Smooth muscle cell (in vitro differentiated cells): ENCODE measurements at regions not wholly inside any gene's neighbourhood (a gene's known extent, or its start where the extent isn't known, plus 50 kb on each side); places are given as distances from the start of the nearest gene placed in this dataset.

Experiments used
- DNase-seq: peaks from one replicate; lab custom pipeline; 2025; ENCODE audit not compliant: unreplicated experiment; lab: John Stamatoyannopoulos, UW
- H2AFZ ChIP-seq: fragments of 200-600 bp; sonication (generic); 2 replicates; pipeline ENCODE4 v1.6.0; 2016; ENCODE audit warnings: antibody characterized with exemption, low read depth, mild to moderate bottlenecking
- H3F3A ChIP-seq: fragments of 200-600 bp; sonication (generic); 2 replicates; pipeline ENCODE4 v1.6.0; 2017; ENCODE audit warnings: antibody characterized with exemption, low read depth
- H3K27ac ChIP-seq: fragments of 200-600 bp; sonication (generic); 2 replicates; pipeline ENCODE4 v1.5.1; 2016; ENCODE audit warnings: low read depth, mild to moderate bottlenecking
- H3K27me3 ChIP-seq: fragments of 200-600 bp; sonication (generic); 2 replicates; pipeline ENCODE4 v1.6.1; 2016; ENCODE audit warnings: low read depth, mild to moderate bottlenecking
- H3K36me3 ChIP-seq: fragments of 200-600 bp; sonication (generic); 2 replicates; pipeline ENCODE4 v1.5.1; 2016; ENCODE audit warnings: low read depth
- H3K4me1 ChIP-seq: fragments of 200-600 bp; sonication (generic); 2 replicates; pipeline ENCODE4 v1.5.1; 2016; ENCODE audit warnings: low read depth
- H3K4me2 ChIP-seq: fragments of 200-600 bp; sonication (generic); 2 replicates; pipeline ENCODE4 v1.6.0; 2016; ENCODE audit warnings: mild to moderate bottlenecking
- H3K4me3 ChIP-seq: fragments of 200-600 bp; sonication (generic); 2 replicates; pipeline ENCODE4 v1.5.1; 2016; ENCODE audit warnings: mild to moderate bottlenecking
- H3K79me2 ChIP-seq: fragments of 200-600 bp; sonication (generic); 2 replicates; pipeline ENCODE4 v1.6.0; 2016; ENCODE audit warnings: low read depth, mild to moderate bottlenecking
- H3K9ac ChIP-seq: fragments of 200-600 bp; sonication (generic); 2 replicates; pipeline ENCODE4 v1.6.0; 2016; ENCODE audit warnings: low read depth
- H3K9me3 ChIP-seq: fragments of 200-600 bp; sonication (generic); replicated peaks from 2 replicates; pipeline ENCODE4 v1.5.1; 2016; ENCODE audit warnings: low read depth
- H4K20me1 ChIP-seq: fragments of 200-600 bp; sonication (generic); 2 replicates; pipeline ENCODE4 v1.6.0; 2016; ENCODE audit warnings: low read depth
- CTCF ChIP-seq: fragments of 200-600 bp; sonication (generic); IDR thresholded peaks from 2 replicates; pipeline ENCODE4 v1.5.1; 2017; ENCODE audit warnings: borderline replicate concordance, mild to moderate bottlenecking, antibody characterized with exemption; ENCODE audit not compliant: insufficient read depth, poor library complexity, severe bottlenecking
- WGBS: methylation state at CpG from one replicate; pipeline ENCODE4 v1.1.7; 2016; ENCODE audit warnings: low lambda C conversion rate; 5-methylcytosine and 5-hydroxymethylcytosine counted together

DNA sequence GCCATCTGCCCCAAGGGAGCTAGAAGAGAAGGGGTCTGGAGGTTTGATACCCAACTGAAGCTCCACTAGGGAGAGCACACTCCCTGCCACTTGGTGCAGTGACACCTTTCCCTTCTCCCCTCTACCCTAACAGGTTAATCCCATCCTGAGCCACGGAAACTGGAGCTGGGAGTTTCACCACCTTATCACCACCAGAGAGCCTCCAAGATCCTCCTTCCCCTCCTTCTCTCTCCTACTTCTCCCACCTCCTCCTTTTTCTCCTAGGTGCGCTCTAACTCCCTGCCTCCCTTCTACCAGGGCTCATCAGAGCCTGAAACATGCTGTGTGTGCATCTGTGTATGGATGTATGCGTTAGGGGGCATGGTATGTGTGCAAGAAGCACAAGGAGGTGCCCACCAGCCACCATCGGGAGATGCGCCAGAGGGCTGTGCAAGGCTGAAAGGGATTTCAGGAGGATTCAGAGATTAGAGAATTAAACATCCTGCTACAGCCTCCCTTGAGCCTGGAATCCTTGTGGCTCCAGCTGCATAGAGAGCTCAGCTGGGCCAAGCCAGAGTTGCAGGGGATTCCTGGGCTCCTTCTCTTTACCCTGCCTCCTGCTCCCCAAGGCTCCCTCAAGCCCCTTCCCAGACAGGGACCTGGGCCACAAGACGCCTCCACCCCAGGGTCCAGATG is 89.8 kb downstream of the PCDH1 start:
- no peak for DNase-seq
- WGBS, result 73% methylated on average over 6 of the region's 6 CpGs
- H3K27me3 ChIP-seq, result peaks cover 13% of the 10 kb centered on the region

DNA sequence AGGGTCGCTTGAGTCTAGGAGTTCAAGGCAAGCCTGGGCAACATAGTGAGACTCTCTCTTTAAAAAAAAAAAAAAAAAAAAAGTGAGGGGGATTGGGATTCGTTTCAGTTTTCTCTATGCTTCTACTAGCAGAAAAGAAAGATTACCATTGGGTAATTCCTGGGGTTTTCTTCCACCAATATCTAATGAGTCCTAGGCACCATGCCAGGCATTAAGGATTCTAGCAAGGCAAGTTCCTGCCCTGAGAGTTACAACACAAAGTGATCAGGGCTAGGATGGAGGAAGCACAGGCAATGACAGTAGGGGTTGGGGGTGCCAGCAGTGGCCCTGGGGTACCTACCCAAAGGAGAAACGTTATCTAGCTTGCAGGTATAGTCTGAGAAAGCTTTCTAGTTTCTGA is 90.8 kb downstream of the PCDH1 start:
- peaks cover 13% of the 10 kb centered on the region for H3K27me3 ChIP-seq
- H3K9me3 ChIP-seq, result no peaks in the 10 kb centered on the region
- no peak overlapping the region for H2AFZ ChIP-seq
- no peak for TF ChIP-seq CTCF
- H3K4me2 ChIP-seq, result no peak overlapping the region
- no peaks in the 10 kb centered on the region for H3F3A ChIP-seq
- DNase-seq, result no peak
- H3K79me2 ChIP-seq, result no peaks in the 10 kb centered on the region
- no peaks in the 10 kb centered on the region for H3K4me1 ChIP-seq
- 64% methylated on average over 3 of the region's 3 CpGs for WGBS
- no peaks in the 10 kb centered on the region for H3K36me3 ChIP-seq
- no peak overlapping the region for H3K4me3 ChIP-seq
- H4K20me1 ChIP-seq, result no peaks in the 10 kb centered on the region
- no peak overlapping the region for H3K9ac ChIP-seq
- H3K27ac ChIP-seq, result no peak overlapping the region

More for the DNA sequence above, 89.8 kb downstream of the PCDH1 start:
- Histone ChIP-seq H2AFZ (no peak overlapping the region), H3K36me3 (no peaks in the 10 kb centered on the region), H3K27ac (no peak overlapping the region), H3F3A (no peaks in the 10 kb centered on the region), H4K20me1 (no peaks in the 10 kb centered on the region), H3K4me3 (no peak overlapping the region), H3K9ac (no peak overlapping the region), H3K4me2 (no peak overlapping the region), H3K4me1 (no peaks in the 10 kb centered on the region), H3K79me2 (no peaks in the 10 kb centered on the region), H3K9me3 (no peaks in the 10 kb centered on the region)
- no peak for TF ChIP-seq CTCF

DNA sequence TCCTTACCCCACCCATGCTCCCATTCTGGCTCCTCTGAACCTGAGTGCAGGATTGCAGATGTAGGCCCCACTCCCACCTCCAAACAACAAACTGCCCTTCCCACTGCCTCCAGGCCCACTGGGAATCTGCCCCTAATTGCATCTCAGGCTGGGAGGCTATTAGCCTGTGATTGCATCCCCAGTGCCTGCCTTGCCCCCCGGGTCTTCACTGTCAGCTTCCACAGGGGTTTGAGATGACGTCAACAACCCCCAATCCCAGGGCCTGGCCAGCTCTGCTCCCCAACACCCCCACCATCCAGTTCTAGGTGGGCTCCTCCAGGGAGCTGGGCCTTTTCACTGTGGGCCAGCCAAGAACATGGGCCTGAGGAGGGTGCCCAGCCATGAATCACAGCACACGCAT is 91.5 kb downstream of the PCDH1 start:
- no peak overlapping the region for H3K4me3 ChIP-seq

More for the DNA sequence above, 91.5 kb downstream of the PCDH1 start:
- no peaks in the 10 kb centered on the region for H3K4me1 ChIP-seq
- H2AFZ ChIP-seq, result no peak overlapping the region
- no peak overlapping the region for H3K27ac ChIP-seq
- DNase-seq, result no peak
- TF ChIP-seq CTCF, result no peak
- no peaks in the 10 kb centered on the region for H4K20me1 ChIP-seq
- no peaks in the 10 kb centered on the region for H3F3A ChIP-seq
- WGBS, result 83% methylated on average over 3 of the region's 3 CpGs
- H3K36me3 ChIP-seq, result no peaks in the 10 kb centered on the region
- H3K79me2 ChIP-seq, result no peaks in the 10 kb centered on the region
- H3K4me2 ChIP-seq, result no peak overlapping the region
- peaks cover 13% of the 10 kb centered on the region for H3K27me3 ChIP-seq
- H3K9me3 ChIP-seq, result no peaks in the 10 kb centered on the region
- no peak overlapping the region for H3K9ac ChIP-seq
